Activated CD8-positive, alpha-beta memory T cell treated with anti-CD3 and anti-CD28 coated beads, Interleukin-2, amount 50 U/mL, for 4 hours (primary cell): ENCODE measurements at regions not wholly inside any gene's neighbourhood (a gene's known extent, or its start where the extent isn't known, plus 50 kb on each side); places are given as distances from the start of the nearest gene placed in this dataset.

ENCODE experiments used
- DNase-seq: peaks from one replicate; pipeline ENCODE4 v3.0.0-alpha.2; 2020

DNA sequence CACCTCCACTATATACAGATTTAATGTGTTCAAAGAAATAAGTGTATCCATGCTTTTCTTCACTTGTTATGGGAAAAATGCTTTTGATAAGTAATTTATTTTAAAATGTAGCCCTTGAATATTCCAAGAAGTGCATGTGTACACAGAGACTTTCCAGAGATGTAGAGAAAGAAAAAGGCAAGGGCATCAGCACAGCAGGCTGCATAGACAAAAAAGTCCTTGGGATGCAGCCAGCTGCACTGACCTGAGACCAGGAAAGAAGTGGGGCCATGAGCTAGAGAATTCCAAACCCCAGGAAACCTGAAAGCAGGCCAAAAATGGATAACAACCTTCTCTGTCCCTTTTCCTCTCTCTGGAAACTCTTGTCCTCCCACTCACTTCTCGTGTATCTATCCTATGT lies 51.6 kb upstream of the PRDM8 start:
- DNase-seq: no peak

DNA sequence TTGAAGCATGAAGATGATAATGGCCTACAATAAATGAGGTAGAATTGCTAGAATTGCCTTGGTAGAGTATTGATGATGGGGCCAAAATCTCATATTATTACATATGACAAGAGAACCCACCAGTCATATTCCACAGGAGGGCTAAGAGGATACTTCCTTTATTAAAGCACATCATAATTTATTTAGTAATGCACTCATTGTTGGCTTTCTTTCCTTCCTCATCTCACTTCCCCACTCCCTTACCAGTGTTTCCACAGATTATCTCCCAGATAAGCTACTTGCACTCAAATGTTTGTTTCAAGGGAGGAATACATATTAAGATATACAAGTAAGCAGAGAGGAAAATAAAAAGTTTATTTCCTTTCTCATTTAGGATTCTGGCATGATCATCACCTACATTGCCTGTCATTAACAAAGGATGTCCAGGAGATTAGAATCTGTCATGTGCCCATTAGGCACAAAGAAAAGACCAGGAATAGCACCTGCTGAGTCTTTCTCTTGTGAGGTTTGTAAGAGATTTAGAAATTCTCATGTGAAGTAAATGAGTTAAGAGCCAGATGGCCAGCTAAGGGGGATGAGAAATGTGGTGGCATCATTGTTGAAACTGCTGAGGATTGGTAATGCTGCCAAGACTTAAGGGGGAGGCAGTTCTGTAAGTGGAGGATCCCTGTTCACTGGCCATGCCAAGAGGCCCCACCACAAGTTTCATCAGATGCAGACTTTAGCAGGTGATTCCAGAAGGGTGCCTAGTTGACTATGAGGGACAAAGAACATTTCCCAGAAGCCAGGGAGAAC lies 52.4 kb upstream of the PRDM8 start:
- no peak for DNase-seq

DNA sequence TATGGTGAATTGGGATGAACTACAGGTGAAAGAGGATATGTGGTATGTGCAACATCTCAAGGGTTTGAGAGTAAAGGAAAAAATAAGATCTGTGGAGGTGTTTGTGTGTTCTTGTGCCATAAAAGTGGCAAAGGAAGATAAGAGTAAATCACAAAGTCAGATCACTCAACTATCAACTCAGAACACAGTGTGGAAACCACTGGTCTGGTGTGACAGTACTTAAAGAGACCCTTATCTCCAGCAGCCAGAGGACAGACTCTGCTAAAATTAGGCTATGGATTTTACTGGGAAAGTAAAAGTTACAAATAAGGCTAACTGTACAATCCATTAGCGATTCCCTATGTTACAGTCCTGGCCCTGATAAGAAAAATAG lies 54.0 kb upstream of the PRDM8 start:
- DNase-seq: no peak

DNA sequence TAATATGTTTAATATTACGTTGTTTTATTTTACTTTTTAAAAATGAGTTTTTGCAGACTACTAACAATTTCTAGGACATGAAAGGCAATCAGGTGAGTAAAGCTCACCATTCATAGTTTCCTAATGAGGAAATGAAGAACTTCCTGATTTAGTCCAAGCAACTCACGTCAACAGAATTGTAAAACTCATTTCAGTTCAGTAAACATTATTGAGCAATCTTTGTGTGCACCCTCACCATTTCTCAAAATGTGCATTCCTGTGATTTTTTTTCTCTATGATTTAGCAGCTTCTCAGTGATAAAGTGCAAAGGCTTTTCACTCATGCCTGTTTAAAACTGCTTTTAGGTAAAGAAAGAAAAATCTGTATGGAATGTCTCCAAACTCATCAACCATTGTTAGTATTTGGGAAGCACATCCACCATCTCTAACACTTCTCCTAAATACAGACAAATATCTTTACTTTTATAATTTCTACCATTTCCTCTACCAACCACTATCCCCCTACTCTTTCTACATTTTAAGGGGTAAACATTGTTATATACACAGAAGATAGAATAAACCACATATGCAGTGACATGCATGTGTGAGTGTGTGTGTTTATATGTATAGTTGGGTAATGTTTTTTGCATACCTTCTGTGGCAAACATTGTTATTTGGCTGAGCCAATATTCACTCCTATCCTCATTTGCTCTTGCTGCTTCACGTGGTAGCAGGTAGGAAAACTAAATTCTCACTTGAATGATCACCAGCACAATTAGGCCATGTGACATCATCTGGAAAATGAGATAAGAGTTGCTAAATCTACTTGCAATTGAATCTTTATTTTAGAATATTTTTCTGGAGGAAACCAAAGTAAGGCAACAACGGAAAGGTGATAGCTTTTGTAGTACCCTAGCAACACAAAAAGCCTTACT lies 54.7 kb upstream of the PRDM8 start:
- no peak for DNase-seq

- no peak for DNase-seq
Observed at GRCh38 chr4:80141543-80141942, 55.8 kb upstream of the PRDM8 start.

DNA sequence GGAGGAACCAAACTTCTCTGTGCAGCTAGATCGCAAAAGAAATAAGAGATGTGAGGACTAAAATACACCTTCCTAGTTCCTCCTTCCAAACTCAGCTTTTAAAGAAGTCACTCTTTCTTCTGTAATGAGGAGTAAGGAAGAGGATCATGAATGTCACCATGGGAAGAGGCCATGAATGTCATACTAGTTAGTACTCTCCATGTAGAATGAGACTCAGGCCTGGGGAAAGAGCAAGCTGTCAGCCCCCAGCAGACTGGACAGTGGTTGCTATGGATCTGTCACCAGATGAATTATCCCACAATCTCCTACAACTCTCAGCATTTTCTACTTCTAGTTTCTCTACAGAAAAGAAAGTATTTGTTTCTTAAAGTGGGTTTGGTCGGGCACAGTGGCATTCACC lies 57.1 kb upstream of the PRDM8 start:
- DNase-seq: no peak

DNA sequence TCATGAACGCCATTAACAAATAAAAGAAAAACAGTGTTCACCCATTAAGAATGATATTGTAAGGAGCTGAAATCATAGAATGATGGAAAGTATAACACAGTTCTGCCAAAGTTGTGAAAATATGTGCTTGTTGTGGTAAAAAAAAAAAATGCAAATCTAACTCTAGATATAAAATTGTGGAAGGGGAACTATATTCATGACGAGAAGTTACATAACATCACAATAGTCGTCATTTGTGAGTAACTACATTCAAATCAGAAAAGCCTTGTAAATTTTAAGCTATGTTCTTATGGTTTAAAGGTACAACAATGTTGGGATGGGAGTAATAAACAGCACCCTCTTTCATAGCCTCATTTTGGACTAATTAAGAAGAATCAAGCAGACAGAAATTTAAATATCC lies 57.6 kb upstream of the PRDM8 start:
- DNase-seq: no peak

- peak; percentile 46 for DNase-seq
Observed at GRCh38 chr4:80138551-80139538, 58.5 kb upstream of the PRDM8 start.

DNA sequence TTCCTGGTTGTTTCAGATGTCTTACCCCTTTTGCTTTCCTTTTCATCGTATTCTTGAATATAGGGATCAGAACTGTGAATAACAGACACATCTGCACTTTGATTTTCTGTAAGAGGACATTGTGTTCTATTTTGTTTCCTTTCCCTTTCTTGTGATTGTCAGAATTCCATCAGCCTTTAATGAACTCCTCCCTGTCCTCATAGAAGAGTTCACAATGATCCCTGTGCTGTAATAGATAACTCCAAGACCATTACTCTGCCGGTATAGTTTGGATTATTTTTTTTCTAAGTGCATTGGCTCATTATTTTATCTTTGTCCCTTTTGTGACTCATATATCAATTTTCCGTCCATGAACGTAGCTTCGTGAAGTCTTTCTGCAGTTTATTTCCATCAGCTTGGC lies 59.7 kb upstream of the PRDM8 start:
- DNase-seq: no peak

DNA sequence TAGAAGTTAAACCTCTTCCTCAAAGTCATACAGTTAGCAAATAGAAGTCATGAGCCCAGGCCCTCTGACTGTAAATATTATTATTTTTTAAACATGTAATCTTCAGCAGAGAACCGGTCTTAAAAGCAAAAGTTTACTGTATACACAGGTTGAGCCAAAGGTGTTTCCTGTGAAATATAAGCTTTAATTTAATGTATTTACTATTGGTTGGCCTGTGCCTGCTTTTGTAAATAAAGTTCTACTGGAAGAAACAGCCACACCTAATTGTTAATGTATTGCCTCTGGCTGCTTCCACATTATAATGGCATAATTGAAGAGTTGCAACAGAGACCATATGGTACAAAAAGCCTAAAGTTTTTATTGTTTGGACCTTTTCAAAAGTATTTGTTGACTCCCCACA lies 61.0 kb upstream of the PRDM8 start:
- DNase-seq: no peak

DNA sequence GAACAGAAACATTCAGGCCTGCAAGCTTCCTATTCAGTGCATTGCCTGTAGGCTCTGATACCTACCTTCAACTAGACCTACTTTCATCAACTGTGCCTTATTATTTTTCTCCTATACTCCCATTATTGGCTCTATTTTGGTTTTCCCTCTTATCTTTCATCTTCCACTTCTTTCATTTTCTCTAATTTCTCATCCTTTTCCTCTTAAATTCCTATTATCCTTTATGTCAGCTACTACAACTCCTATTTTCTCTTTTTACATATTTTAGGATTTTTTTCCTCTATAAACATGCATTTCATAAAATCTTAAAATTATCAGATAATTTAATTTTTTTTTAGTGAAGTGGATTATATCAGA lies 61.6 kb upstream of the PRDM8 start:
- DNase-seq: no peak

- no peak for DNase-seq
Observed at GRCh38 chr4:80134936-80135701, 62.1 kb upstream of the ANTXR2 start.

DNA sequence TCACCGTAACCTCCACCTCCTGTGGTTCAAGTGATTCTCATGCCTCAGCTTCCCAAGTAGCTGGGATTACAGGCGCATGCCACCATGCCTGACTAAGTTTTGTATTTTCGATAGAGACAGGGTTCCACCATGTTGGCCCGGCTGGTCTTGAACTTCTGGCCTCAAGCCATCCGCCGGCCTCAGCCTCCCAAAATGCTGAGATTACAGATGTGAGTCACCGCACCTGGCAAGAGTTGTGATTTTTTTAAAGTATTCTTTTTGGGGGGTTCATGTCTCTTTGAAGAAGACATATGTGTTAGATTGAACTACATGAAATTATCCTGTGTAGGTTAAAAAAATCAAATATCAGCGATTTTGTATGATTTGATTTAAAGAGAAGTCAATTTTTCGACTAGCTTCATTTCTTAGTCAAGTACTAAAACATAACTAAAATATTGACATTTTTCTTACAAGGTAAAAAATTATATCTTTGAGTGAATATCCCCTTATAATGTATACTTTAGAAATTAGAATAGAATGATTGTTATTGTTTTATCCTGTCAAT lies 60.3 kb upstream of the ANTXR2 start:
- DNase-seq: no peak

DNA sequence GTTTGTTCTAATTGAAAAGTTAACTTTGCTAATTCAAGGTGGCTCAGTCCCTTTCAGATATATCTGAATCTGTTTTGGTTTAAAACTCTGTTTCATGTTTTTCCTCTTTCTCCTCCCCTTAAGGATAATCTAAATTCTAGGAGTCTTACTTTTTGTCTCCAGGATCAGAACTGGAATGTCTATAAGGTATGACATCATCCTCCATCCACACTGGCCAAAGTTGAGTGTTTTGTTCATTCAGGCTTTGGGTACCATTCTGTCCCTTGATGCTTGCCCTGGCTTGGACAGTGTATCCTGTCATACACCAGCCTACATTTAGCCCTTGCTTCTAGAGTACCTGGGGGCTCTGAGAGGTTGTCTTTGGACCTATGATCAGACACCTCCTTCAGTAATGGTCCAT lies 56.8 kb upstream of the ANTXR2 start:
- no peak for DNase-seq

- no peak for DNase-seq
Observed at GRCh38 chr4:80128941-80129340, 55.9 kb upstream of the ANTXR2 start.

DNA sequence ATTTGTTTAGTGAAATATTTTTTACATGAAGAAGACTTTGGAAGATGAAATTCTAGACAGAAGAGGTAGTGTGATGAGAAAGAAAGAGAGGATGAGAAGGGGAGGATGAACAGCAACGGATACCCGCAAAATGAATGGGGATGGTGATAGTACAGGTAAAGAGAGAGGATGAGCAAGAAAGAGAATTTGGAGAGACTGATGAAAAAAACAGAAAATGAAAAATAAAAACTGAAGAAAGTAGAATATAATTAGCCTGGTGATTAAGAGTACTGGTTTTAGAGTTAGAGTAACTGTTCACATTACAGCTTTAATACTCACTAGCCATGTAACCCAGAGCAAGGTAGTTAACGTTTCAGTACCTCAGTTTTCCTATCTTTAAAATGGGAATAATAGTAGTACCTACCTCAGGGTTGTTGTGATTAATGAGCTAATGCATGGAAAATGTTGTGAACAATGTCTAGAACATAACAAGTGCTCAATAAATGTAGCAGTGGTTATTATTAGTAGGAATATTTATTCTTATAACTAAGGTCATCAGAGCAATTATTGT lies 54.9 kb upstream of the ANTXR2 start:
- DNase-seq: no peak

DNA sequence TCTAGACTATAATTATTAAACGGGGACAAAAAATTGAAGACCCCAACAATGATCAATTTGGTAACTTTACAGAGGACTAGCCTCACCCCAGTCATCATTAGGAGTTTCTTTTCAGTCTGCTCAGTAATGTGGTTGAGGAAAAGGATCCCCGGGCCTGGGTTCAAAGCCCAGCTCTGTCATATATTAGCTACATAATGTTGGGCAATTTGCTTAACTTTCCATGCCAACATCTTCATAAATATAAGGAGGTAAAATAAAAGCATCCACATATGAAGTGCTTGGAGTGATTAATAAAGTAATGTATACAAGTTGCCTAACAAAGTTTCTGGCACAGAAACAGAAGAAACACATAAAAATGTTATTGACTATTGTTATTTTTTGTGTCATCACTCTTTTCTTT lies 53.4 kb upstream of the ANTXR2 start:
- DNase-seq: no peak

DNA sequence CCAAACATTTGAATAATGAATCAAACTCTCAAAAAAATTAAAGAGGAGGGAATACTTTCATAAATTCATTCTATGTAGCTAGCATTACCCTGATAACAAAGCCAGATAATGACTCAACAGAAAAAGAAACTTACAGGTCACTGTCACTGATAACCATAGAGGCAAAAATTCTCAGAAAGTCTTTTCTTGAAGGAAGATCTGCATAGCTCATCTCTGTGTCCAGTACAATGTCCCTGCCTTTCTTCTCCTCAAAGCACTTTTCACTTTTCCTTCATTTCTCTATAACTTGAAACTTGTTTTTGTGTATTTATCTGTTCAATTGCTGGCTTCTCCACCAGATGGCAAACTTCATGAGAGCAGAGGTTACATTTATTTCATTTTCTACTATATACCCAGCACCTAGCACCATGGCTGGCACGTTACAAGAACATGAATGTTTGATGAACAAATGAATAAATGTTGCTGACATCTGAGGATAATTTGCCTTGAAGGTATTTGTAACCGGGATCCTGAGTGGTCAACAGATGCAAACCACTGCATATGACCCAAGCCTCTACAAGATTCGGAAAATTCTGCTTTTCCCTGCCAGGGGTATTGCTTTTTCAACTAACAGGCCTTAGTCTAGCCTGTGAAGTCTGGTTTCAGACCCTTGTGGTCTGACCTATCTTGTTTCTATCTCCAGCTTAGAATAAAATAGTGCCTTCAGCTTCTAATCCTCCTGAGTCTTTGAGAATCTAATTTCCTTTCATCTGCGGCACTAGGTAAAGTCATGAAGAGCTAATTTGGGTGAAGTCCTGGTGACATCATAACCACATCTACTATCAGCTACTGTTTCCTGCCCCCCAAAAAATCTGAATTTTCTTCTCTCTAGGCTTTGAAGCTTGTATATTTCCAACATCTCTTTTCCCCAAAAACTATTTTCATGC lies 52.5 kb upstream of the ANTXR2 start:
- peak; percentile 31 for DNase-seq

- DNase-seq: no peak
Observed at GRCh38 chr4:80124246-80125211, 51.5 kb upstream of the ANTXR2 start.
